IMR-90 (cell line): ENCODE measurements at regions not wholly inside any gene's neighbourhood (a gene's known extent, or its start where the extent isn't known, plus 50 kb on each side); places are given as distances from the start of the nearest gene placed in this dataset.

Experiments used
- ATAC-seq: fragments of 200-7000 bp; cut with Tn5 transposase; 2 replicates; pipeline ENCODE4 v1.9.1; 2020; ENCODE audit warnings: low read depth, mild to moderate bottlenecking, moderate library complexity
- BruUV-seq: library from RNA; stranded (reverse); fragments of 400-500 nt; replicated peaks from 2 replicates; lab custom pipeline; 2021; lab: Mats Ljungman, UMichigan
- CTCF ChIA-PET: fragments of 300-600 bp; formaldehyde crosslinking; extraction: SDS; loops from one replicate; lab custom pipeline; 2021; ENCODE audit warnings: antibody characterized with exemption; lab: Yijun Ruan, JAX
- POLR2A ChIA-PET: fragments of 300-600 bp; sonication (Branson Sonifier 250); formaldehyde crosslinking; loops from one replicate; lab custom pipeline; 2022; ENCODE audit warnings: antibody characterized with exemption; ENCODE audit not compliant: unreplicated experiment; lab: Charles Lee
- DNase-seq: peaks from one replicate; pipeline ENCODE4 v3.0.0; 2013
- H2AFZ ChIP-seq: replicated peaks from 2 replicates; pipeline ENCODE3; 2013; ENCODE audit warnings: low read length, mild to moderate bottlenecking; ENCODE audit not compliant: poor library complexity
- H2AK5ac ChIP-seq: 2 replicates; pipeline ENCODE4 v1.6.1; 2013; ENCODE audit warnings: low read depth, low read length, inconsistent platforms
- H2AK9ac ChIP-seq: replicated peaks from 2 replicates; pipeline ENCODE3; 2013; ENCODE audit warnings: mild to moderate bottlenecking, low read depth, low read length, moderate library complexity; ENCODE audit not compliant: poor library complexity
- H2BK120ac ChIP-seq: 2 replicates; pipeline ENCODE4 v1.6.1; 2013; ENCODE audit warnings: low read depth, low read length, inconsistent platforms
- H2BK15ac ChIP-seq: 3 replicates; pipeline ENCODE4 v1.6.1; 2013; ENCODE audit warnings: low read depth, low read length, inconsistent platforms
- H2BK20ac ChIP-seq: 2 replicates; pipeline ENCODE4 v1.6.1; 2013; ENCODE audit warnings: low read depth, mild to moderate bottlenecking, inconsistent platforms, low read length, moderate library complexity
- H2BK5ac ChIP-seq: 2 replicates; pipeline ENCODE4 v1.6.1; 2013; ENCODE audit warnings: mild to moderate bottlenecking, low read depth, low read length, inconsistent platforms; ENCODE audit not compliant: poor library complexity, severe bottlenecking
- H3K14ac ChIP-seq: replicated peaks from 2 replicates; pipeline ENCODE4 v1.6.1; 2013; ENCODE audit warnings: low read depth, low read length, inconsistent platforms
- H3K18ac ChIP-seq: 2 replicates; pipeline ENCODE4 v1.6.1; 2013; ENCODE audit warnings: low read depth, low read length, control low read depth
- H3K23ac ChIP-seq: 2 replicates; pipeline ENCODE4 v1.6.1; 2013; ENCODE audit warnings: low read depth, low read length, inconsistent platforms
- H3K27ac ChIP-seq: 2 replicates; pipeline ENCODE4 v1.5.1; 2013; ENCODE audit warnings: mild to moderate bottlenecking, control low read depth, low read length; ENCODE audit not compliant: insufficient read depth
- H3K27me3 ChIP-seq: 2 replicates; pipeline ENCODE4 v1.6.1; 2013; ENCODE audit warnings: low read length; ENCODE audit not compliant: control insufficient read depth, insufficient read depth
- H3K36me3 ChIP-seq: 2 replicates; pipeline ENCODE4 v1.6.1; 2013; ENCODE audit warnings: low read length, mixed read lengths; ENCODE audit not compliant: control insufficient read depth, insufficient read depth
- H3K4ac ChIP-seq: 2 replicates; pipeline ENCODE4 v1.6.1; 2013; ENCODE audit warnings: low read depth, low read length, inconsistent platforms
- H3K4me1 ChIP-seq: 2 replicates; pipeline ENCODE4 v1.6.1; 2013; ENCODE audit warnings: low read length, mixed read lengths; ENCODE audit not compliant: control insufficient read depth, insufficient read depth
- H3K4me2 ChIP-seq: 2 replicates; pipeline ENCODE4 v1.6.1; 2013; ENCODE audit warnings: low read depth, mild to moderate bottlenecking, control low read depth, low read length, moderate library complexity
- H3K4me3 ChIP-seq: 2 replicates; pipeline ENCODE4 v1.5.1; 2013; ENCODE audit warnings: low read depth, mild to moderate bottlenecking, control low read depth, low read length, moderate library complexity; ENCODE audit not compliant: insufficient read depth
- H3K56ac ChIP-seq: 2 replicates; pipeline ENCODE4 v1.6.1; 2013; ENCODE audit warnings: low read length, inconsistent platforms; ENCODE audit not compliant: insufficient read depth; ENCODE audit errors: extremely low read depth
- H3K79me1 ChIP-seq, 2 experiments: 2 replicates each; pipeline ENCODE4 v1.6.1; 2013; ENCODE audit warnings: low read length in 2 of 2, inconsistent platforms in 1 of 2, low read depth in 1 of 2
- H3K9ac ChIP-seq: 2 replicates; pipeline ENCODE4 v1.6.1; 2013; ENCODE audit warnings: low read depth, low read length, control low read depth
- H3K9me1 ChIP-seq: 2 replicates; pipeline ENCODE4 v1.6.1; 2013; ENCODE audit warnings: low read length, inconsistent platforms; ENCODE audit not compliant: insufficient read depth
- H3K9me3 ChIP-seq: 2 replicates; pipeline ENCODE4 v1.6.1; 2013; ENCODE audit warnings: low read length; ENCODE audit not compliant: control insufficient read depth, insufficient read depth
- H4K20me1 ChIP-seq: 2 replicates; pipeline ENCODE4 v1.6.1; 2013; ENCODE audit warnings: low read length, inconsistent platforms; ENCODE audit not compliant: insufficient read depth
- H4K5ac ChIP-seq: 2 replicates; pipeline ENCODE4 v1.6.1; 2013; ENCODE audit warnings: mild to moderate bottlenecking, low read depth, low read length, control low read depth
- H4K8ac ChIP-seq, 2 experiments: 2 replicates each; pipeline ENCODE4 v1.6.1; 2013; ENCODE audit warnings: low read depth in 2 of 2, low read length in 2 of 2, control low read depth in 1 of 2, inconsistent platforms in 1 of 2
- H4K91ac ChIP-seq: 2 replicates; pipeline ENCODE4 v1.6.1; 2013; ENCODE audit warnings: low read depth, low read length, inconsistent platforms; ENCODE audit not compliant: insufficient read depth
- CHD1 ChIP-seq: IDR thresholded peaks from 2 replicates; pipeline ENCODE4 v1.6.1; 2012; ENCODE audit warnings: low read depth, low read length, improper control_type of control experiment
- CTCF ChIP-seq: conservative IDR thresholded peaks from 2 replicates; pipeline ENCODE4 v1.5.1; 2012; ENCODE audit warnings: mild to moderate bottlenecking, low read depth, low read length, improper control_type of control experiment
- FOS ChIP-seq: fragments of 150-350 bp; IDR thresholded peaks from 2 replicates; pipeline ENCODE4 v1.6.1; 2016; ENCODE audit warnings: low read depth, low read length
- MAFK ChIP-seq: IDR thresholded peaks from 2 replicates; pipeline ENCODE4 v1.6.1; 2012; ENCODE audit warnings: low read depth, low read length, improper control_type of control experiment
- MAZ ChIP-seq: IDR thresholded peaks from 2 replicates; pipeline ENCODE4 v1.6.1; 2012; ENCODE audit warnings: low read depth, mild to moderate bottlenecking, low read length, improper control_type of control experiment, moderate library complexity, borderline replicate concordance
- RAD21 ChIP-seq: IDR thresholded peaks from 2 replicates; pipeline ENCODE4 v1.6.1; 2012; ENCODE audit warnings: low read length, improper control_type of control experiment
- SMC3 ChIP-seq: fragments of 150-350 bp; IDR thresholded peaks from 2 replicates; pipeline ENCODE4 v1.6.1; 2016; ENCODE audit warnings: low read depth, mild to moderate bottlenecking, antibody characterized with exemption, low read length, moderate library complexity
- WGBS, 2 experiments: methylation state at CpG; one replicate each; pipeline versions ENCODE4 v1.1.5 to v1.1.7; 2013; ENCODE audit warnings: missing lambda C conversion rate in 2 of 2; ENCODE audit not compliant: insufficient read length in 1 of 2; ENCODE audit errors: extremely low coverage in 2 of 2; 5-methylcytosine and 5-hydroxymethylcytosine counted together
- dilution Hi-C: fragments of 300-500 bp; cut with HindIII; formaldehyde crosslinking; loops from one replicate; pipeline ENCODE4 v1.14.3; 2018; ENCODE audit warnings: low sequenced_read_pairs; ENCODE audit not compliant: unreplicated experiment
- in situ Hi-C: fragments of 300-500 bp; cut with MboI; formaldehyde crosslinking; loops from 3 replicates; pipeline ENCODE4 v1.14.3; 2019; ENCODE audit warnings: low sequenced_read_pairs, inconsistent platforms, mixed read lengths
- intact Hi-C: fragments of 100-400 bp; cut with micrococcal nuclease; formaldehyde crosslinking; loops from 2 replicates; pipeline ENCODE4 v1.10.0; 2022

GRCh38 chr12:62191491-62192179 lies 68.6 kb upstream of the USP15 start (continued):
- no peak for TF ChIP-seq FOS
- no peak for TF ChIP-seq SMC3
- no peak for TF ChIP-seq CHD1
- TF ChIP-seq MAZ = no peak
- no peak for TF ChIP-seq MAFK

DNA sequence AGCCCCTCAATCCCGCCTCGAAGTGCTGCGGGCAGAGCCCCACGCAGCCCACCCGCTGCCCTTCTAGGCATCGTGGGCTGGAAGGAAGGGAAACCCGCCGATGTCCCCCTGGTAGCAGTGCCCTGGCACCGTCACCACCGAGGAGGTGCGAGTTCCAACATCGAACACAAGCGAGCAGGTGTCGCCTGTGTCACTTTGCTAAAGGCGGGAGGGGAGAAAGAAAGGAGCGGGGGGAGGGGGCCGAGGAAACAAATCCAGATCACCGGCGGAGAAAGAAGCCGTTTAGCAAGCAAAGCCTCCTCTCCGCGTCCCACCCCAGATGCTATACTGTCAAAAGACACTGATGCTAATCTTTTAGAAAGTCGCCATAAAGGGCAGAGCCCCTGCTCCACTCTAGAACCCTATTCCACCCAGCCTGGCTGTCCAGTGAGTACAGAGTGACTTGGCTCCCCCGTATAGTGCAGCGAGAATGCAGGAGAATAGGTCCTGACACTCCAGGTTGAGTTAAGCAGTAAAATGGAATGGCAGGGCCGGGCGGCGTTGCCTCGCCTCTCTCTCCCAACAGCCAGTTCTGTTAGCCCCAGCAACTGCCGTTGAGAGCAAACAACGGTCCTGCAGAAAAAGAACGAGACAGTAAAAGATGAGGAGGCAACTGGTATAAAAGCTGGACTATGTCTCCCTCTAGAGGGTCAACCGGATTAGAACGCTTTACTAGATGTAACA lies 67.9 kb upstream of the USP15 start:
- no peak overlapping the region for H2BK15ac ChIP-seq
- ChIA-PET POLR2A (no interaction called here), CTCF (interaction anchor here (1.3 kb wide), 1 partner anchor 17 kb away, joined by 3 read pairs; no protein-coding TSS in a partner anchor)
- H4K20me1 ChIP-seq = no peaks in the 10 kb centered on the region
- H2BK120ac ChIP-seq = no peak overlapping the region
- BruUV-seq = no TSS peak
- no peak overlapping the region for H2AK9ac ChIP-seq
- in situ Hi-C loops (no loop called here), dilution Hi-C loops (no loop called here), intact Hi-C loops (loop anchor here (5.0 kb wide), 1 partner anchor 185 kb away; no protein-coding TSS in a partner anchor)
- no peak overlapping the region for H2BK20ac ChIP-seq
- peaks cover 2% of the 10 kb centered on the region; the same call in 1 of the 2 replicates for H3K4me1 ChIP-seq
- H2BK5ac ChIP-seq = no peak overlapping the region
- H3K18ac ChIP-seq = no peak overlapping the region
- no peak overlapping the region for H3K9ac ChIP-seq
- peak overlapping the region; percentile 71 for H2AFZ ChIP-seq
- ATAC-seq = peak; percentile 96
- peaks cover 6% of the 10 kb centered on the region; the same call in 1 of the 2 replicates for H3K9me3 ChIP-seq
- no peak overlapping the region for H3K4ac ChIP-seq
- no peak overlapping the region for H3K56ac ChIP-seq
- DNase-seq = peak; percentile 82
- H4K5ac ChIP-seq = no peak overlapping the region
- no peak overlapping the region for H2AK5ac ChIP-seq
- peak; percentile 61 for TF ChIP-seq SMC3
- TF ChIP-seq CTCF = peak; percentile 86
- TF ChIP-seq RAD21 = peak; percentile 85
- no peak for TF ChIP-seq CHD1
- peak overlapping the region; percentile 9 for H3K4me3 ChIP-seq
- H3K79me1 ChIP-seq = no peaks in the 10 kb centered on the region
- H3K23ac ChIP-seq = no peak overlapping the region
- no peak overlapping the region for H4K8ac ChIP-seq
- no peak overlapping the region for H4K91ac ChIP-seq
- no peaks in the 10 kb centered on the region for H3K36me3 ChIP-seq
- no peaks in the 10 kb centered on the region for H3K9me1 ChIP-seq
- H3K14ac ChIP-seq = no peak overlapping the region
- peaks cover 31% of the 10 kb centered on the region for H3K27me3 ChIP-seq
- no peak overlapping the region for H3K27ac ChIP-seq
- H3K4me2 ChIP-seq = peak overlapping the region; percentile 68
- WGBS, 2 experiments = 7% methylated on average over 4 of the region's 34 CpGs; no CpG with 5 or more reads in 1 of the 2 experiments
